CD14-positive monocyte (primary cell): ENCODE measurements at regions not wholly inside any gene's neighbourhood (a gene's known extent, or its start where the extent isn't known, plus 50 kb on each side); places are given as distances from the start of the nearest gene placed in this dataset.

Experiments used
- DNase-seq, 3 donors: peaks; one replicate each; pipeline ENCODE4 v3.0.0-alpha.2; 2011 to 2022
- H2AFZ ChIP-seq: 2 replicates; pipeline ENCODE4 v1.6.0; 2012; ENCODE audit warnings: mild to moderate bottlenecking, low read depth, low read length, inconsistent platforms; ENCODE audit not compliant: insufficient read depth, poor library complexity, severe bottlenecking
- H3K27ac ChIP-seq, 2 donors: 1 replicate in 1 of 2; 2 replicates in 1 of 2; pipeline ENCODE4 v1.5.1; 2012 to 2013; ENCODE audit warnings: low read length in 2 of 2, control low read depth in 1 of 2, inconsistent platforms in 1 of 2, low read depth in 1 of 2, mild to moderate bottlenecking in 1 of 2
- H3K27me3 ChIP-seq, 2 donors: one replicate each; pipeline versions ENCODE4 v1.6.0 to v1.6.1; 2011 to 2013; ENCODE audit warnings: low read length in 2 of 2; ENCODE audit not compliant: control insufficient read depth in 2 of 2, insufficient read depth in 2 of 2
- H3K36me3 ChIP-seq, 2 donors: replicated peaks in 1 of 2; 1 replicate in 1 of 2; 2 replicates in 1 of 2; pipeline versions ENCODE4 v1.5.1 to v1.6.1; 2012 to 2013; ENCODE audit warnings: low read length in 2 of 2, control low read depth in 1 of 2, inconsistent platforms in 1 of 2, mild to moderate bottlenecking in 1 of 2; ENCODE audit not compliant: insufficient read depth in 2 of 2, control insufficient read depth in 1 of 2
- H3K4me1 ChIP-seq, 2 donors: 1 replicate in 1 of 2; 2 replicates in 1 of 2; pipeline versions ENCODE4 v1.5.1 to v1.6.1; 2012 to 2013; ENCODE audit warnings: low read length in 2 of 2, control low read depth in 1 of 2, inconsistent platforms in 1 of 2, mild to moderate bottlenecking in 1 of 2, moderate library complexity in 1 of 2; ENCODE audit not compliant: insufficient read depth in 2 of 2, control insufficient read depth in 1 of 2
- H3K4me2 ChIP-seq: replicated peaks from 2 replicates; pipeline ENCODE3; 2012; ENCODE audit warnings: low read length, moderate library complexity, mild to moderate bottlenecking; ENCODE audit not compliant: poor library complexity, severe bottlenecking; ENCODE audit errors: extremely low read depth
- H3K4me3 ChIP-seq, 3 experiments: fragments of 200-600 bp in 1 of 3; sonication (generic) in 1 of 3; replicated peaks in 1 of 3; 1 replicate in 2 of 3; 2 replicates in 1 of 3; pipeline ENCODE4 v1.5.1; 2011 to 2013; ENCODE audit warnings: low read length in 3 of 3, mild to moderate bottlenecking in 3 of 3, control low read depth in 2 of 3, low read depth in 2 of 3, inconsistent platforms in 1 of 3, moderate library complexity in 1 of 3
- H3K79me2 ChIP-seq: 2 replicates; pipeline ENCODE4 v1.6.0; 2012; ENCODE audit warnings: mild to moderate bottlenecking, control low read depth, inconsistent platforms, low read length, moderate library complexity; ENCODE audit not compliant: insufficient read depth
- H3K9ac ChIP-seq: 2 replicates; pipeline ENCODE4 v1.6.0; 2017; ENCODE audit warnings: low read length, mild to moderate bottlenecking; ENCODE audit not compliant: insufficient read depth, poor library complexity, severe bottlenecking
- H3K9me3 ChIP-seq, 2 donors: replicated peaks in 1 of 2; 1 replicate in 1 of 2; 2 replicates in 1 of 2; pipeline versions ENCODE4 v1.5.1 to v1.6.1; 2012 to 2013; ENCODE audit warnings: low read length in 2 of 2, control low read depth in 1 of 2; ENCODE audit not compliant: control insufficient read depth in 1 of 2, insufficient read depth in 1 of 2
- H4K20me1 ChIP-seq: 2 replicates; pipeline ENCODE4 v1.6.0; 2012; ENCODE audit warnings: mild to moderate bottlenecking, low read length, control low read depth, moderate library complexity; ENCODE audit not compliant: insufficient read depth
- H3K27ac Mint-ChIP-seq, 7 donors: one replicate each; pipeline ENCODE4 v1.8.0; 2020; ENCODE audit warnings: mild to moderate bottlenecking in 7 of 7, mixed read lengths in 7 of 7, moderate library complexity in 6 of 7, inconsistent platforms in 2 of 7
- H3K27me3 Mint-ChIP-seq, 3 donors: one replicate each; pipeline ENCODE4 v1.8.0; 2021 to 2022; ENCODE audit warnings: low read depth in 3 of 3, mild to moderate bottlenecking in 3 of 3, mixed read lengths in 3 of 3, moderate library complexity in 3 of 3, inconsistent platforms in 1 of 3
- H3K36me3 Mint-ChIP-seq, 2 donors: one replicate each; pipeline ENCODE4 v1.8.0; 2020; ENCODE audit warnings: mixed read lengths in 2 of 2, inconsistent platforms in 1 of 2, mild to moderate bottlenecking in 1 of 2
- H3K4me1 Mint-ChIP-seq: one replicate; pipeline ENCODE4 v1.8.0; 2020; ENCODE audit warnings: mild to moderate bottlenecking, mixed read lengths
- H3K4me3 Mint-ChIP-seq, 2 donors: one replicate each; pipeline ENCODE4 v1.8.0; 2020; ENCODE audit warnings: mild to moderate bottlenecking in 2 of 2, mixed read lengths in 2 of 2, moderate library complexity in 1 of 2
- H3K9me3 Mint-ChIP-seq, 7 donors: one replicate each; pipeline ENCODE4 v1.8.0; 2020 to 2022; ENCODE audit warnings: mixed read lengths in 7 of 7, mild to moderate bottlenecking in 6 of 7, moderate library complexity in 6 of 7, inconsistent platforms in 2 of 7
- CTCF ChIP-seq: fragments of 200-600 bp; IDR thresholded peaks from one replicate; pipeline ENCODE4 v1.8.0; 2022; ENCODE audit warnings: antibody characterized with exemption, mild to moderate bottlenecking
- WGBS: methylation state at CpG from one replicate; pipeline ENCODE4 v1.1.5; 2013; ENCODE audit warnings: missing lambda C conversion rate; ENCODE audit not compliant: insufficient coverage; 5-methylcytosine and 5-hydroxymethylcytosine counted together
- intact Hi-C, 2 donors: fragments of 100-400 bp; cut with micrococcal nuclease; formaldehyde crosslinking; loops; one replicate each; pipeline versions ENCODE4 v1.15.0 to v1.15.1; 2023

GRCh38 chr14:86723254-86723624 lies 1193.3 kb downstream of the FLRT2 start:
- H3K9ac ChIP-seq: no peak overlapping the region
- no peak for DNase-seq
- H3K79me2 ChIP-seq: no peaks in the 10 kb centered on the region
- Mint-ChIP-seq H3K27ac (no peak overlapping the region), H3K4me3 (no peak overlapping the region), H3K4me1 (no peaks in the 10 kb centered on the region), H3K36me3 (no peaks in the 10 kb centered on the region), H3K27me3 (no peaks in the 10 kb centered on the region), H3K9me3 (peaks cover 0 to 6% (median 2%) of the 10 kb centered on the region in 7 donors)
- H3K4me3 ChIP-seq: no peak overlapping the region
- no peaks in the 10 kb centered on the region for H3K9me3 ChIP-seq
- intact Hi-C loops: no loop called here
- H3K4me2 ChIP-seq: no peak overlapping the region
- TF ChIP-seq CTCF: no peak
- H3K27me3 ChIP-seq: no peaks in the 10 kb centered on the region
- no peak overlapping the region for H2AFZ ChIP-seq
- H3K4me1 ChIP-seq: no peaks in the 10 kb centered on the region
- H3K36me3 ChIP-seq: no peaks in the 10 kb centered on the region
- H3K27ac ChIP-seq: no peak overlapping the region
- H4K20me1 ChIP-seq: no peaks in the 10 kb centered on the region

DNA sequence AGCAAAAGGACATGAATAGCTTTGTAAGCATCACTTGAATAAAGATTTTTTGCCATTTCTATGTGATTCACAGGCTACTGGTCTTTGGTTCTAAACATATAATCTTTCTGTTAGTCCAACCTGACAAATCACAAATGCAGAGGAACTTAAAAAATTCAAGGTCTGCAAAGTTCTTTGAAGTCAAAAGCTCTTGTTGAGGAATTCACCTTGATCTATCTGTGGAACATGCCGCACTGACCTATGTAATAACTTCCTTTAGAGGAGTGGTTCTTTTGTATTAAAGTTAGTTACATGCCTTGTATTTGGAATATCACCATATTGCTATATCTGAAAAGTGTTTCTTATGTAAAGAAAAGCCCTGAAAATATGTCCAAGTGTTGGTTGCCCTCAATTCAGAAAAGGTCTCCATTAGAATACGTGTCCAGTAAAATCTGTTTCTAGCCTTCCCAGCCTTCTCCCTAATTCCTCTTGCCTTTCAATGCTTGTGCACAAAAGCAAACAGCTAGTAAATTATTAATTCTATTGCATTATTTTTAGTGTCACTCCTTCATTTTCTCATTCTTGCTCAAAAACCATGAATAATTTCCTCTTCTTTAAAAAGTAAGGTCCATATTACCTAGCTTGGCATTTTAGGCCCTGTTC lies 1192.8 kb downstream of the FLRT2 start:
- no peaks in the 10 kb centered on the region for H3K27me3 ChIP-seq
- intact Hi-C loops: no loop called here
- no peak for TF ChIP-seq CTCF

More for the DNA sequence above, 1192.8 kb downstream of the FLRT2 start:
- Histone ChIP-seq H4K20me1 (no peaks in the 10 kb centered on the region), H3K36me3 (no peaks in the 10 kb centered on the region), H3K4me2 (no peak overlapping the region), H3K27ac (no peak overlapping the region), H3K4me1 (no peaks in the 10 kb centered on the region), H3K4me3 (no peak overlapping the region), H3K9ac (no peak overlapping the region), H3K9me3 (no peaks in the 10 kb centered on the region), H2AFZ (no peak overlapping the region), H3K79me2 (no peaks in the 10 kb centered on the region)
- no peak for DNase-seq
- Mint-ChIP-seq H3K9me3 (peaks cover 0 to 7% (median 2%) of the 10 kb centered on the region in 7 donors), H3K4me1 (no peaks in the 10 kb centered on the region), H3K27ac (no peak overlapping the region), H3K27me3 (no peaks in the 10 kb centered on the region), H3K4me3 (no peak overlapping the region), H3K36me3 (no peaks in the 10 kb centered on the region)
- WGBS: no CpG with 5 or more reads among the region's 2 CpGs
